ENCODE measurements at regions not wholly inside any gene's neighbourhood (a gene's known extent, or its start where the extent isn't known, plus 50 kb on each side); places are given as distances from the start of the nearest gene placed in this dataset.
"Not testable (repeated sequence)": the region's sequence is repeated elsewhere in the genome, so short reads cannot be mapped to it uniquely, and the experiment has no call there.

- DNase-seq: not testable (repeated sequence)
These were observed 1548.5 kb upstream of the WWC1 start for GRCh38 chr5:166742951-166743350.

- no peak for DNase-seq
These were observed 1544.9 kb upstream of the WWC1 start for GRCh38 chr5:166746506-166746905.

GRCh38 chr5:166750376-166750775 is 1541.1 kb upstream of the WWC1 start:
- no peak for DNase-seq

- DNase-seq: no peak
These were observed 1533.3 kb upstream of the WWC1 start for GRCh38 chr5:166758151-166758550.

GRCh38 chr5:166767858-166768257 is 1523.6 kb upstream of the WWC1 start:
- DNase-seq: no peak

- DNase-seq: no peak
These were observed 1522.9 kb upstream of the WWC1 start for GRCh38 chr5:166768536-166768935.

- DNase-seq: no peak
These were observed 1518.7 kb upstream of the WWC1 start for GRCh38 chr5:166772770-166773169.

- DNase-seq: no peak
These were observed 1509.7 kb upstream of the WWC1 start for GRCh38 chr5:166781737-166782136.

- DNase-seq: no peak
These were observed 1506.8 kb upstream of the WWC1 start for GRCh38 chr5:166784545-166785078.

GRCh38 chr5:166786178-166786577 is 1505.3 kb upstream of the WWC1 start:
- no peak for DNase-seq

- DNase-seq: no peak
These were observed 1504.6 kb upstream of the WWC1 start for GRCh38 chr5:166786889-166787288.

- DNase-seq: no peak
These were observed 1503.4 kb upstream of the WWC1 start for GRCh38 chr5:166788050-166788449.

GRCh38 chr5:166795756-166796155 is 1495.7 kb upstream of the WWC1 start:
- DNase-seq: no peak

- no peak for DNase-seq
These were observed 1488.4 kb upstream of the WWC1 start for GRCh38 chr5:166803058-166803457.

- DNase-seq: not testable (repeated sequence)
These were observed 1487.2 kb upstream of the WWC1 start for GRCh38 chr5:166804223-166804622.

- DNase-seq: not testable (repeated sequence)
These were observed 1486.8 kb upstream of the WWC1 start for GRCh38 chr5:166804693-166805092.

GRCh38 chr5:166810093-166810658 is 1481.3 kb upstream of the WWC1 start:
- not testable (repeated sequence) for DNase-seq

- DNase-seq: no peak
These were observed 1480.7 kb upstream of the WWC1 start for GRCh38 chr5:166810721-166811120.

GRCh38 chr5:166823360-166823759 is 1468.1 kb upstream of the WWC1 start:
- DNase-seq: no peak

- no peak for DNase-seq
These were observed 1457.2 kb upstream of the WWC1 start for GRCh38 chr5:166834246-166834645.

- no peak for DNase-seq
These were observed 1446.4 kb upstream of the WWC1 start for GRCh38 chr5:166845044-166845443.

GRCh38 chr5:166856791-166857190 is 1434.7 kb upstream of the WWC1 start:
- no peak for DNase-seq

GRCh38 chr5:166860426-166860825 is 1431.0 kb upstream of the WWC1 start:
- no peak for DNase-seq

- DNase-seq: no peak
These were observed 1428.9 kb upstream of the WWC1 start for GRCh38 chr5:166862581-166862980.

- no peak for DNase-seq
These were observed 1426.2 kb upstream of the WWC1 start for GRCh38 chr5:166865206-166865605.

Measured in COR-L47 (cell line).